GM12878 (cell line): ENCODE measurements at regions not wholly inside any gene's neighbourhood (a gene's known extent, or its start where the extent isn't known, plus 50 kb on each side); places are given as distances from the start of the nearest gene placed in this dataset.
"Not testable (repeated sequence)": the region's sequence is repeated elsewhere in the genome, so short reads cannot be mapped to it uniquely, and the experiment has no call there.

Experiments
- ATAC-seq: fragments of 200-7000 bp; cut with Tn5 transposase; 3 replicates; pipeline ENCODE4 v1.9.1; 2020; ENCODE audit warnings: mild to moderate bottlenecking, moderate library complexity
- BruUV-seq: library from RNA; stranded (reverse); fragments of 400-500 nt; replicated peaks from 2 replicates; lab custom pipeline; 2021; lab: Mats Ljungman, UMichigan
- CTCF ChIA-PET: fragments of 300-600 bp; sonication (Branson Sonifier 250); formaldehyde crosslinking; extraction: SDS; loops from one replicate; lab custom pipeline; 2021; ENCODE audit warnings: inconsistent platforms; lab: Yijun Ruan, JAX
- POLR2A ChIA-PET: fragments of 350-600 bp; formaldehyde crosslinking; extraction: SDS; loops from one replicate; lab custom pipeline; 2021; ENCODE audit warnings: inconsistent platforms; lab: Charles Lee
- RAD21 ChIA-PET: fragments of 300-600 bp; sonication (Branson Sonifier 250); formaldehyde crosslinking; loops from one replicate; lab custom pipeline; 2023; ENCODE audit warnings: antibody characterized with exemption; ENCODE audit not compliant: unreplicated experiment; lab: Charles Lee
- SMC1A ChIA-PET: fragments of 300-600 bp; sonication (Branson Sonifier 250); formaldehyde crosslinking; loops from one replicate; lab custom pipeline; 2023; ENCODE audit not compliant: unreplicated experiment, uncharacterized antibody; lab: Charles Lee
- DNase-seq: peaks from one replicate; pipeline ENCODE4 v3.0.0-alpha.2; 2011; ENCODE audit warnings: low read depth, low spot score
- FAIRE-seq: peaks from 3 replicates; lab custom pipeline; 2011; peaks lifted over from hg19 to GRCh38; lab: Jason Lieb, UNC
- H2AFZ ChIP-seq: 2 replicates; pipeline ENCODE4 v1.6.0; 2011; ENCODE audit warnings: low read depth, low read length, control low read depth; ENCODE audit not compliant: control insufficient read depth
- H3K27ac ChIP-seq: 2 replicates; pipeline ENCODE4 v1.5.1; 2011; ENCODE audit warnings: control low read depth; ENCODE audit not compliant: control insufficient read depth, insufficient read depth
- H3K27me3 ChIP-seq, 2 experiments: replicated peaks in 1 of 2; 2 replicates each; pipeline versions ENCODE4 v1.6.0 to v1.6.1; 2011; ENCODE audit warnings: low read length in 1 of 2; ENCODE audit not compliant: control insufficient read depth in 2 of 2, insufficient read depth in 2 of 2
- H3K36me3 ChIP-seq, 2 experiments: 2 replicates each; pipeline ENCODE4 v1.5.1; 2011; ENCODE audit warnings: low read length in 1 of 2; ENCODE audit not compliant: control insufficient read depth in 2 of 2, insufficient read depth in 2 of 2
- H3K4me1 ChIP-seq: 2 replicates; pipeline ENCODE4 v1.6.1; 2011; ENCODE audit warnings: mild to moderate bottlenecking, low read length, moderate library complexity, mixed read lengths; ENCODE audit not compliant: control insufficient read depth, insufficient read depth
- H3K4me2 ChIP-seq: 2 replicates; pipeline ENCODE4 v1.6.0; 2011; ENCODE audit warnings: control low read depth; ENCODE audit not compliant: control insufficient read depth, insufficient read depth
- H3K4me3 ChIP-seq: fragments of 200-600 bp; sonication (generic); 2 replicates; pipeline ENCODE4 v1.5.1; 2016
- H3K79me2 ChIP-seq: 2 replicates; pipeline ENCODE4 v1.6.0; 2011; ENCODE audit warnings: low read length; ENCODE audit not compliant: control insufficient read depth, insufficient read depth
- H3K9ac ChIP-seq: 2 replicates; pipeline ENCODE4 v1.8.0; 2011; ENCODE audit warnings: low read length, control low read depth, mixed read lengths; ENCODE audit not compliant: control insufficient read depth, insufficient read depth
- H3K9me3 ChIP-seq: replicated peaks from 3 replicates; pipeline ENCODE4 v1.5.1; 2011; ENCODE audit warnings: mild to moderate bottlenecking, low read length; ENCODE audit not compliant: control insufficient read depth, insufficient read depth
- H4K20me1 ChIP-seq: 2 replicates; pipeline ENCODE4 v1.6.0; 2011; ENCODE audit not compliant: control insufficient read depth, insufficient read depth
- GABPA ChIP-seq: IDR thresholded peaks from 2 replicates; pipeline ENCODE4 v1.6.1; 2014; ENCODE audit warnings: antibody characterized with exemption, low read depth, mild to moderate bottlenecking, inconsistent platforms
- RB1 ChIP-seq: fragments of 450-650 bp; formaldehyde crosslinking; IDR thresholded peaks from 2 replicates; pipeline ENCODE4 v1.6.1; 2017; ENCODE audit warnings: mild to moderate bottlenecking, borderline replicate concordance
- YY1 ChIP-seq: IDR thresholded peaks from 2 replicates; pipeline ENCODE4 v1.6.1; 2011; ENCODE audit warnings: low read depth, mild to moderate bottlenecking, low read length
- WGBS: methylation state at CpG from one replicate; pipeline ENCODE4 v1.1.6; 2016; ENCODE audit warnings: low lambda C conversion rate; ENCODE audit not compliant: insufficient replicate concordance, insufficient coverage; ENCODE audit errors: missing lambda C conversion rate; 5-methylcytosine and 5-hydroxymethylcytosine counted together
- in situ Hi-C: fragments of 300-500 bp; cut with MboI; formaldehyde crosslinking; loops from 9 replicates; pipeline ENCODE4 v1.14.3; 2018; ENCODE audit warnings: mixed read lengths
- intact Hi-C: fragments of 100-400 bp; cut with micrococcal nuclease; formaldehyde crosslinking; loops from one replicate; pipeline ENCODE4 v1.14.2; 2022; ENCODE audit not compliant: unreplicated experiment
- TF ChIP-seq, protein P1 (sequence below): fragments of 450-650 bp; IDR thresholded peaks from 2 replicates; pipeline ENCODE4 v1.6.1; 2018; ENCODE audit warnings: mild to moderate bottlenecking, low read depth, moderate library complexity; ENCODE audit not compliant: partially characterized antibody

DNA sequence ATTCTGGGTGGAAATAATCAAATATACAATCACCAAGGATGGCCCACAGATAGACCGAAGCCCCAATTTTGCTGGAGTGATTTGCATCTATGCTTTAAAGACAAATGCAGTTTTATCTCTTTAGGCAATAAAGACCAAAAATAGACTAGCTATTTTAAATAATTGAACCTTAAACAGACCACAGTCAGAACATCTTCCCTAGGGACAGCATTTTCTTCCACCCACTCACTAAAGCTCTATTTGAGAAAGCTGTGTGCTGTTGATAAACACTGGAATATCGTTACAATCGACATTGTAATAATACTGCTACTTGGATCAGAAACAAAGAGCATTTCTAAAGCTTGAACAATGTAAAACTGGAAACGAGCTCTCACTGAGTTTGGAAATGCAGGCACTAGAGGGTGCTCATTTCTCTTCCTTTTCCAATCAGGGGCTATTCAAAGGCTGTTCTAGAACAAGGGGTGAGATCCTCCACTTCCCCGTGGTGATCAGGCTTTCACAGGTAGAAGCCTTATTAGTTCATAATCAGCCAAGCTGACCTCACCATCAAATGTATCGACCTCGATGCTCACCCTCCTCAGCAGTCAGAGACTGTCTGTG lies 209.3 kb upstream of the PRSS58 start:
- H2AFZ ChIP-seq, SMC1A ChIA-PET, H3K36me3 ChIP-seq, POLR2A ChIA-PET, H3K9me3 ChIP-seq, H3K9ac ChIP-seq, H4K20me1 ChIP-seq, H3K4me2 ChIP-seq, in situ Hi-C loops, FAIRE-seq, H3K4me3 ChIP-seq, H3K4me1 ChIP-seq, BruUV-seq, H3K27me3 ChIP-seq, intact Hi-C loops, H3K79me2 ChIP-seq, H3K27ac ChIP-seq, ATAC-seq, DNase-seq: not testable (repeated sequence)
- RAD21 ChIA-PET: interaction anchor here (1.0 kb wide), 1 partner anchor 16 kb away, joined by 3 read pairs; no protein-coding TSS in a partner anchor
- CTCF ChIA-PET: interaction anchor here (1.2 to 20.9 kb wide), 2 partner anchors 16 to 28 kb away, joined by 3 to 205 read pairs; no protein-coding TSS in a partner anchor
- WGBS: 11% methylated on average over 6 of the region's 7 CpGs

DNA sequence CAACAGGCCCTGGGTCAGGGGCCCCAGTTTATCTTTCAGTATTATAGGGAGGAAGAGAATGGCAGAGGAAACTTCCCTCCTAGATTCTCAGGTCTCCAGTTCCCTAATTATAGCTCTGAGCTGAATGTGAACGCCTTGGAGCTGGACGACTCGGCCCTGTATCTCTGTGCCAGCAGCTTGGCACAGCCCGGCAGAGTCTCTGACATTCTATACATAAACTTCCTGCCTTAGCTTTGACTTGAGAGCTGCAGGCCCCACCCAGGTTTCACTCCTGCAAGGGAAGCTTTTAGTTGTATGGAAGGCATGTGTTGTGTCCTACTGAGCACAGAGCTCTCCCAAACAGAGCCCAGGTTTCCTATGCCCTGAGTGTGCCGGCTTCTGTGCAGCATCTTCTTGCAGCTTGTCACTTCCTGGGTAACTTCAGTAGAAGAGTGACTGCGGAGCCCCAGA lies 205.6 kb upstream of the PRSS58 start:
- TF ChIP-seq RB1 (no peak), GABPA (no peak), YY1 (no peak)
- TF ChIP-seq, protein P1, sequence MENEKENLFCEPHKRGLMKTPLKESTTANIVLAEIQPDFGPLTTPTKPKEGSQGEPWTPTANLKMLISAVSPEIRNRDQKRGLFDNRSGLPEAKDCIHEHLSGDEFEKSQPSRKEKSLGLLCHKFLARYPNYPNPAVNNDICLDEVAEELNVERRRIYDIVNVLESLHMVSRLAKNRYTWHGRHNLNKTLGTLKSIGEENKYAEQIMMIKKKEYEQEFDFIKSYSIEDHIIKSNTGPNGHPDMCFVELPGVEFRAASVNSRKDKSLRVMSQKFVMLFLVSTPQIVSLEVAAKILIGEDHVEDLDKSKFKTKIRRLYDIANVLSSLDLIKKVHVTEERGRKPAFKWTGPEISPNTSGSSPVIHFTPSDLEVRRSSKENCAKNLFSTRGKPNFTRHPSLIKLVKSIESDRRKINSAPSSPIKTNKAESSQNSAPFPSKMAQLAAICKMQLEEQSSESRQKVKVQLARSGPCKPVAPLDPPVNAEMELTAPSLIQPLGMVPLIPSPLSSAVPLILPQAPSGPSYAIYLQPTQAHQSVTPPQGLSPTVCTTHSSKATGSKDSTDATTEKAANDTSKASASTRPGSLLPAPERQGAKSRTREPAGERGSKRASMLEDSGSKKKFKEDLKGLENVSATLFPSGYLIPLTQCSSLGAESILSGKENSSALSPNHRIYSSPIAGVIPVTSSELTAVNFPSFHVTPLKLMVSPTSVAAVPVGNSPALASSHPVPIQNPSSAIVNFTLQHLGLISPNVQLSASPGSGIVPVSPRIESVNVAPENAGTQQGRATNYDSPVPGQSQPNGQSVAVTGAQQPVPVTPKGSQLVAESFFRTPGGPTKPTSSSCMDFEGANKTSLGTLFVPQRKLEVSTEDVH: no peak
- Histone ChIP-seq H3K9ac (no peak overlapping the region), H3K36me3 (no peaks in the 10 kb centered on the region), H3K27me3 (peaks cover 0 to 2% of the 10 kb centered on the region in 2 experiments; a peak in 1 of 4 replicates), H4K20me1 (no peaks in the 10 kb centered on the region), H3K4me3 (no peak overlapping the region), H3K79me2 (no peaks in the 10 kb centered on the region), H3K27ac (no peak overlapping the region), H2AFZ (no peak overlapping the region), H3K4me2 (no peak overlapping the region), H3K4me1 (no peaks in the 10 kb centered on the region), H3K9me3 (no peaks in the 10 kb centered on the region)
- ATAC-seq (0 out of 3 replicates have a peak, but pooled peaks have one; percentile 34), FAIRE-seq (no peak), DNase-seq (no peak)
- ChIA-PET RAD21 (no interaction called here), POLR2A (no interaction called here), SMC1A (no interaction called here), CTCF (interaction anchor here (0.8 to 20.9 kb wide), 8 partner anchors 10 to 72 kb away, joined by 3 to 205 read pairs (median 4); no protein-coding TSS in a partner anchor)
- intact Hi-C loops (no loop called here), in situ Hi-C loops (no loop called here)
- BruUV-seq: no TSS peak
- WGBS: 20% methylated on average over 6 of the region's 6 CpGs
